AG09319 (cell line): ENCODE measurements at regions not wholly inside any gene's neighbourhood (a gene's known extent, or its start where the extent isn't known, plus 50 kb on each side); places are given as distances from the start of the nearest gene placed in this dataset.

Experiments
- DNase-seq: peaks from one replicate; pipeline ENCODE4 v3.0.0-alpha.2; 2010; ENCODE audit warnings: low read depth; ENCODE audit errors: extremely low read depth
- CTCF ChIP-seq: IDR thresholded peaks from 2 replicates; pipeline ENCODE4 v1.5.1; 2011; ENCODE audit warnings: low read depth, mild to moderate bottlenecking, inconsistent platforms, low read length, moderate library complexity

- no peak for TF ChIP-seq CTCF
- no peak for DNase-seq
These were observed 68.1 kb upstream of the PLEKHG7 start for GRCh38 chr12:92634730-92635129.

DNA sequence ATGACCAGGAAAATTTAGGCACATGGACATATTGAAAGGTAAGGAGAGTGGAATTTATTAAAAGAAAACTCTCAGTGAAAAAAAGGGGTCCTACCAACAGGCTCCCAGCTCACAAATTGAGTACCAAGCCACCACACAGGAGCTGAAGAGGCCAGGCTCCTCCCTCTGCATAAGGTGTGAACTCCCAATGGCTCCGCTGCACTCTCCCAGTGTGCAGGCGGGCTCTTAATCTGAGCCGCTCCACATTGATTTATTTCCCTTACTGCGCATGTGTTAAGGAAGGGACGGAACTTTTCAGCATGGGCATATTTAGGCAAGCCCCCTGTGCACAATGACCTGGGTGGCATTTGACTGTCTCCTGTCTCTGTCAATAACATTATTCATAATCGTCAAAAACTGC lies 68.6 kb upstream of the PLEKHG7 start:
- TF ChIP-seq CTCF, result no peak
- DNase-seq, result no peak

DNA sequence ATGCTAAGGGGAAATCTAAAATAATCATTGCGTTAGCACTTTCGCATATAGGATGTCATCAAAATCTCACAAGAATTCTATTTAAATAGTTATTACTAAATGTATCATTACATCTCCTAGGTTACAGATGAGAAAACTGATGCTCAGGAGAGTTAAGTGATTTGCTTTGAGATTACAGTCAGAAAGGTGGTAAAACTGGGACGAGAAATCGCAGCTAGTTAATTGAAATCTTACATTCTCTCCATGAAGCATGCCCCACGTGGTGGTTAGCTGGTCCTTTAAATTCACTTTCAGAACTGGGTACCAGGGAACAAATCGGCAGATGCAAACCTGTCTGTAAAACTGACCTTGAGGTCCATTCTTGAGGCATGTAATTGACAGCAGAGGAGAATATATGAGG lies 71.8 kb upstream of the PLEKHG7 start:
- DNase-seq, result no peak
- TF ChIP-seq CTCF, result no peak

DNA sequence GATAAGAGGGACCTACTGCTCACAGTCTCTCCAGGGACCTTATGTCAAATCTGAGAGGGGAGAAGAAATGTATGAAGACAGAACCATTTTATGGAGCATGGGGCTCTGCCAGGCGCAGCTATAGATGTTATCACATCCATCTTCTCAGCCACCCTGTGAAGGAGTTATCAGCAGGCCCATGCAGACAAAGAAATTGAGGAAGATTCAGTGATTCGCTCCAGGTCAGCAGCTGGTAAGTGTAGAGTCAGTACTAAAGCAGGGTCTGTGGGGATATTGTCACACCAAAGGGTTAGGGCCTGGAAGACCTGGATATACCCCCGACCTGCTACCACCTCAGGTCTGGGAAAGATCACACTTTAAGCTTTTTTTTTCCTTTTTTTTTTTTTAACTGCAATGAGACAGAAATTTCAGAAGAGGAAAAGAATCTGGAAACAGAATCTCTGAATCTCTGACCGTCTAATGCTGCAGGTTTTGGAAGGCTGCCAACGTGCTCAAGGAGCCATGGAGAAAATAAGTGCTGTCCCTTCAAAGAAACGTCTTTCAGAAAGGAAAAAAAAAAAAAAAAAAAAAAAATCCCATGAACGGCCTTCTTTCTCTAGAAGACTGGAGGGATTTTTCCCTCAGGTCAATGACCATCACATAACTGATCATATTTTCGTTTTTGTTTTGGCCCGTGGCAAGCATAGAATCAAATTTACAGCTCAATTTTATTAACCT lies 73.3 kb upstream of the PLEKHG7 start:
- DNase-seq, result no peak
- TF ChIP-seq CTCF, result no peak

DNA sequence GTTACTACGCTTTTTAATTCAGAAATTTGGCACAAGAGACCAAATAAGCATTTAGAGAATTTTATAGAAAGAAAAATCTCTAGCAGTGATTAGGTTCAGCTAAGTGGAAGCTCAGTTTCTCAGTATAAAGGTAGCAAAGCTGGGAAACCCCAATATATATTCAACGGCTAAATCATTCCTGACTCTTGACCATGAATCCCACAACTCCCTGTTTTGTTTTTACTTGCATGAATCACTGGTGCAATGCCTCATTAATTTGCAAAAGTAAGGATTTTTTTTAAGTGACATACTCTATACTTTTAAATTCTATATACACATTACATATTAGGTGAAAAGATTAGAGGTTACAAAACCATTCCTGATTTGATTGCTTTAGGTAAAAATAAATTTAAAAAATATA lies 74.3 kb upstream of the PLEKHG7 start:
- no peak for TF ChIP-seq CTCF
- DNase-seq, result no peak

GRCh38 chr12:92627511-92627910 lies 75.3 kb upstream of the PLEKHG7 start:
- no peak for TF ChIP-seq CTCF
- DNase-seq, result no peak

GRCh38 chr12:92625639-92626310 lies 77.0 kb upstream of the PLEKHG7 start:
- no peak for TF ChIP-seq CTCF
- no peak for DNase-seq
